Embryonic facial prominence (tissue), 1 donor: ENCODE measurements at regions not wholly inside any gene's neighbourhood (a gene's known extent, or its start where the extent isn't known, plus 50 kb on each side); places are given as distances from the start of the nearest gene placed in this dataset.
"Not testable (repeated sequence)": the region's sequence is repeated elsewhere in the genome, so short reads cannot be mapped to it uniquely, and the experiment has no call there.

ENCODE experiments used
- DNase-seq: peaks from one replicate; pipeline ENCODE4 v3.0.0-alpha.2; 2016; ENCODE audit errors: extremely low spot score

DNA sequence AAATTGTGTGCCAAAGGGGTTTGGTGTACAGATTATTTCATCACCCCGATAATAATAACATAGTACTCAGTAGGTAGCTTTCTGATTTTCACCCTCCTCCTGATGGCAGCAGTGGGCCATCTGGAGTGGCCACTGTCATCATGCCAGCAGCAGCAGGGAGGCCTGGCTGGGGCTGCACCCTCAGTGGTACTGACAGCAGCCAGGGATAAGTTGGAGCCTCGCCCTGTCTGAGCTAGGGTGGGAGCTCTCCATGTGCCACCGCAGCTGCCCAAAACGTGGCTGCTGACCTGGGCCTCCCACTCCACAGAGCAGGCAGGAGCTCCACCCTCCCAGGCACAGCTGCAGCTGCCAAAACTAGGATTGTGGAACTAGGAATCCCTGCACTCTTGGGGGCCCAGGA, 700.8 kb upstream of the KCND2 start:
- no peak for DNase-seq

GRCh38 chr7:119572541-119572940, 700.4 kb upstream of the KCND2 start:
- no peak for DNase-seq

GRCh38 chr7:119578116-119578515, 694.9 kb upstream of the KCND2 start:
- no peak for DNase-seq

DNA sequence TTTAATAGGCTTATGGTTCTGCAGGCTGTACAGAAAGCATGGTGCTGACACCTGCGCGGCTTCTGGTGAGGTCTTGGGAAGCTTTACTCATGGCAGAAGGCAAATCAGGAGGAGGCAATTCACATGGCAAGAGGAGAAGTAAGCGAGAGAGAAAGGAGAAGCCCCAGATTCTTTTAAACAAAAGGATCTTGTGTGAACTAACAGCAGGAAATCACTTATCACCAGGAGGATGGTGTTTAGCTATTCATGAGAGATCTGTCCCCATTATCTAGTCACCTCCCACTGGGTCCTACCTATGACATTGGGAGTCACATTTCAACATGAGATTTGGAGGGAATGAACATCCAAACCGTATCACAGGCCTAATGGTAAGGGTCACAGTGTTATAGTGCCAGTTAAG, 678.0 kb upstream of the KCND2 start:
- DNase-seq = no peak

- no peak for DNase-seq
Measured at GRCh38 chr7:119596651-119597050, 676.3 kb upstream of the KCND2 start.

DNA sequence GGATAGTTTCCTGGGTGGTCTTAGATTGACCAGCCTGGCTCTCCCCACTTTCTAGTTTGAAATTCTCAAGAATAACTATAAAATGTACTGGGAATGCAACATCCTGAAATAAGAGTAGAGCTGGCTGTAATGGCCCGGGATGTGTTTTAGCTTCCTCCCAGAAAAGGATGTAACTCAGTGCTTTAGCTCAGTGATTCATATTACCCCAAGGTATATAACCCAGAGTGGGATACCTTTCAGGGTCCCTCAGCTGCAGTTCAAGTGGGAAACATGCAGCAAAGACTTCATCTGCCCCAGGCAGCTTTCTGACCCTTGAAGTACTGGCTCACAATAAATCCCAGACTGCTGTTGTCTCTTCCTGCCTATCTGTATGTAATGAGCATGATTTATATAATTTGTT, 666.7 kb upstream of the KCND2 start:
- no peak for DNase-seq

- no peak for DNase-seq
Measured at GRCh38 chr7:119620769-119621168, 652.2 kb upstream of the KCND2 start.

GRCh38 chr7:119623427-119623826, 649.5 kb upstream of the KCND2 start:
- DNase-seq = no peak

GRCh38 chr7:119630406-119630969, 642.5 kb upstream of the KCND2 start:
- DNase-seq = no peak

- DNase-seq = not testable (repeated sequence)
Measured at GRCh38 chr7:119633812-119634211, 639.2 kb upstream of the KCND2 start.

GRCh38 chr7:119640326-119640725, 632.6 kb upstream of the KCND2 start:
- DNase-seq = no peak

GRCh38 chr7:119640861-119641260, 632.1 kb upstream of the KCND2 start:
- no peak for DNase-seq

DNA sequence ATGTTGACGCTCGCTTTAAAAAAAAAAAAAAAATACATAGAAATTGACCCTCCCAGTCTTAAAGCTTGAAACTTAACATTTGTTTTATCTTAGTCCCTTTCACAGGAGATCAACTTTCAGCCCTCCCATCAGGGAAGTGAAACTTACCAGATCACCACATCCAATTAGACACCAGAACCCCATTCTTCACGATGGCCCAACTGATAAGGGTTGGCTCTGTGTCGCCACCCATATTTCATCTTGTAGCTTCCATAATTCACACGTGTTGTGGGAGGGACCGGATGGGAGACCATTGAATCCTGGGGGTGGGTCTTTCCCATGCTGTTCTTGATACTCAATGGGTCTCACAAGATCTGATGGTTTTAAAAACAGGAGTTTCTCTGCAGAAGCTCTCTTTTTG, 629.4 kb upstream of the KCND2 start:
- no peak for DNase-seq

DNA sequence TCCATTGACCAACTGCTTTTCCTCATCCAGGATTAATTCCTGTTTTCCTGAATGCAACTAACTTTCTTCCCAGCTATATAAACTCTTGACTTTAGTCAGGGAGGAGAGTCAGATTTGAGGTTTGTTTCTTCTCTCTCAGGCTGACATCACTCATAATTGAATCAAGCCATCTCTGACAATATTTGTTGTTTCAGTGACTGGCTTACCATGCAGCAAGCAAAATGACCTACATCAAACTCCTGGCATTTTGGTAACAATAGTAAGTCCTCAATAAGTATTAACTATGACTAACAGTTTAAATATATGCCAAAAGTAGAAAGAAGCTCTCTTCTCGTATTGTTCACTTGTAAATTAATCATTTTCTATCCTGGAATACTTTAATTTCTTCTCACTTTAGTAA, 625.7 kb upstream of the KCND2 start:
- DNase-seq = no peak

DNA sequence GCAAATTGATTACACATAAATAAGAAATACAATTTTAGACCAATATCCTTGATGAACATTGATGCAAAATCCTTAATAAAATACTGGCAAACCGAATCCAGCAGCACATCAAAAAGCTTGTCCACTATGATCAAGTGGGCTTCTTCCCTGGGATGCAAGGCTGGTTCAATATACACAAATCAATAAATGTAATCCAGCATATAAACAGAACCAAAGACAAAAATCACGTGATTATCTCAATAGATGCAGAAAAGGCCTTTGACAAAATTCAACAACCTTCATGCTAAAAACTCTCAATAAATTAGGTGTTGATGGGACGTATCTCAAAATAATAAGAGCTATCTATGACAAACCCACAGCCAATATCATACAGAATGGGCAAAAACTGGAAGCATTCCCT, 624.2 kb upstream of the KCND2 start:
- DNase-seq = not testable (repeated sequence)

- no peak for DNase-seq
Measured at GRCh38 chr7:119660080-119660479, 612.9 kb upstream of the KCND2 start.

DNA sequence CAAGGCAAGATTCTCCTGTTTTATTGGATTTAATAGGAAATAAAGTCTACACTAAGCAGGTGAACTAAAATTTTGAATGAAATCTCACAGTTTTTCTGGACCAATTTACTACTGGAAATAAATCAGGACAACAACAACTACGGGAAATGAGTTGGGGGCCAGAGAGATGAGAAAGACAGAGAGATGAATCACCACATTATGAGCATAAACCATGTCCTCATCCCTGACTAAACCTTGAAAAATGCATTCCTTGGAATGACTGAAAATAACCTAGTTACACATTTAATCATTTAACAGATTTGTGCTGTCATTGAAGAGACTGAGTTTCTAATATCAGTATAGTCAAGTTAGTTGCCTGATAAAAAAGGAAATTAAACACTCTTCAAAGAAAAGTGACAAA, 608.4 kb upstream of the KCND2 start:
- DNase-seq = no peak

DNA sequence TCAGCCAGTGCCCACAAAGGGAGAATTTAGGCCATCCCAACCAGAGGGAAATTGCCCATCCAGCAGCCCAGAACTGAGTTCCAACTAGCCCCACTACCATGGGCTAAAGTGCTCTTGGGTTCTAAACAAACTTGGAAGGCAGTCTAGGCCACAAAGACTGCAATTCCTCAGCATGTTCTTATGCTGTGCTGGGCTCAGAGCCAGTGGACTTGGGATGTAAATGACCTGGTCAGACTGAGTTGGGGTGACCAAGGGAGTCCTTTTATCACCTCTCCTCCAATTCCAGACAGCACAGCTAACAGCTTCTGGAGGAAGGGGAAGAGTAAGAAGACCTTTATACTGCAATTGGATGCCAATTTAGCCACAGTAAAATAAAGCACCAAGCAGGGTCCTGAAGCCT, 607.2 kb upstream of the KCND2 start:
- no peak for DNase-seq

DNA sequence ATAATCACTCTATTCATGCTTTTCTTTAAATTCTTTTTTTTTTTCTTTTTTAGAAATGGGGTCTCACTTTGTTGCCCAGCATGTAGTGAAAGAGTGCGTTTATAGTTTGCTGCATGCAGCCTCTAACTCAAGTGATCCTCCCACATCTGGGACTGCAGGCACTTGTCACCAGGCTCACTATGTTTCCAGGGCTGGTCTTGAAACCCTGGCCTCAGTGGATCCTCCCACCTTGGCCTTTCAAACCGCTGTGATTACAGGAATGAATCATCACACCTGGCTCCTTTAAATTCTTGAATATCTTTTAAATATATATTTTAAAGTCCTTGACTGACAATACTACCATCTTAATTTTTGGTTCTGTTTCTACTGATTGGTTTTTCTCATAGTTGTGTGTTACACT, 591.6 kb upstream of the KCND2 start:
- no peak for DNase-seq

GRCh38 chr7:119684763-119685162, 588.2 kb upstream of the KCND2 start:
- DNase-seq = no peak

DNA sequence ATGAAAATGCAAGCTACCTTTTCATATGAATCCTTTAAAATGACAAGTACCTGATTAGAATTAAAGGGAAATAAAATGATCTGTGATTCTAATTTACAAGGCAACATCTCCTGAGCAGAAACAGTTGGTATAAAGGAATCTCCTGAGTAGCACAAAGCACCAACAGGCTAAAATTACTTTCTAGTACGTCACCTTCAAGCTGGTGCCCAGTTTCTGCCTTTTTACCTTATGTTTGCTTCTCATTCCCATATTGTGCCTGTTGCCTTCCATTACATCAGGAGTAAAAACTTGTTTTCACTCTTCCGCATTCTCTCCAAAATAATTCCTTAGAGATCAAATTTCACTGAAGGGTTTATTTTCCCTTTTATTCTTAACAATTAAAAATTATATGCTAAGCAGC, 587.1 kb upstream of the KCND2 start:
- no peak for DNase-seq

- DNase-seq = no peak
Measured at GRCh38 chr7:119688831-119689230, 584.1 kb upstream of the KCND2 start.

- no peak for DNase-seq
Measured at GRCh38 chr7:119692541-119692940, 580.4 kb upstream of the KCND2 start.

DNA sequence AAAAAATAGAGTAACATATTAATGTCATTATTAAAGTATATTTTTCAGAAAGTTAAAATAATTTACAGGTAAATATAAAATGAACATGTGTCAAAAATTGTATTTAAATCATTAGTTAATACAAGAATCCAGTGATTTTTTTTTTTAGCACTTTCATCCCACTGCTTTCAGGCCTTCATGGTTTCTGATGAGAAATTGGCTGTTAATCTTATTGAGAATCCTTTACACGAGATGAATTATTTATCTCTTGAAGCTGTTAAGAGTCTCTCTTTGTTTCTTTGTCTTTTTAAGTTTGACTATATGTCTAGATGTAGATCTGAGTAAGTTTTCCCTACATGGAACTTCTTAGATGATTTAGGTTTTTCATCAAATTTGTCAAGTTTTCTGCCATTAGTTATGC, 578.5 kb upstream of the KCND2 start:
- no peak for DNase-seq

DNA sequence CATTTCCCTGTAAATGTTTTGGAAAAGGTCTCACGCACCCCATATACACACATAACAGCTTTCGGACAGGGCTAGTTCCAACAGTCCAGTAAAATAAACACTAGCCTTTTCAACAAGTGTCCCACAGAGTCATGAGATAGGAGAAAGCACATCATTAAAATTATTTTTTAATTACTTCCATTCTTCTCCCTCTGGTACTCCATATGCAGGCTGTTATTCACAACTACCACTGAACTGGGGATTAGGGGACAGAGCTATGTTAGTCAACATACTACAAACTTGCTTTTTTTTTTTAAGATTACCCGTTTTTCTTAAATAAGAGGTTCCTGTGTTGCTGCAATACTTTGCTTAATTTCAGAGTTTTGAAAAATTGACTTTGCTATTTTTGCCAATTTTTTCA, 576.6 kb upstream of the KCND2 start:
- DNase-seq = no peak
